Panc1 (cell line): ENCODE measurements at regions not wholly inside any gene's neighbourhood (a gene's known extent, or its start where the extent isn't known, plus 50 kb on each side); places are given as distances from the start of the nearest gene placed in this dataset.

Experiments used
- TF ChIP-seq, protein P1 (sequence below): fragments of 450-650 bp; IDR thresholded peaks from 2 replicates; pipeline ENCODE4 v1.5.1; 2017; ENCODE audit warnings: mild to moderate bottlenecking
- TF ChIP-seq, protein P2 (sequence below), 2 experiments: IDR thresholded peaks; 2 replicates each; pipeline ENCODE4 v1.6.1; 2011 to 2012; ENCODE audit warnings: low read depth in 2 of 2, control low read depth in 1 of 2, low read length in 1 of 2, mild to moderate bottlenecking in 1 of 2, moderate library complexity in 1 of 2; ENCODE audit not compliant: insufficient read depth in 1 of 2

DNA sequence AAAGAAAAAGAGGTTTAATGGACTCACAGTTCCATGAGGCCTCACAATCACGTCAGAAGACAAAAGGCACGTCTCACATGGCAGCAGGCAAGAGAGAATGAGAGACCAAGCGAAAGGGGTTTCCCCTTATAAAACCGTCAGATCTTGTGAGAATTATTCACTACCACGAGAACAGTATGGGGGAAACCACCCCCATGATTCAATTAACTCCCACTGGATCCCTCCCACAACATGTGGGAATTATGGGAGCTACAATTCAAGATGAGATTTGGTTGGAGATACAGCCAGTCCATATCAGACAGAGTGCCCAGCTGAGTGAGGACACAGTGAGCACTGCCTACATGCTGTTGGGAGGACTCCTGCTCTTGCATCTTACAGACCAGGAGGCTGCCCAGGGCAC lies 148.4 kb downstream of the TEX36 start:
- TF ChIP-seq, protein P1, sequence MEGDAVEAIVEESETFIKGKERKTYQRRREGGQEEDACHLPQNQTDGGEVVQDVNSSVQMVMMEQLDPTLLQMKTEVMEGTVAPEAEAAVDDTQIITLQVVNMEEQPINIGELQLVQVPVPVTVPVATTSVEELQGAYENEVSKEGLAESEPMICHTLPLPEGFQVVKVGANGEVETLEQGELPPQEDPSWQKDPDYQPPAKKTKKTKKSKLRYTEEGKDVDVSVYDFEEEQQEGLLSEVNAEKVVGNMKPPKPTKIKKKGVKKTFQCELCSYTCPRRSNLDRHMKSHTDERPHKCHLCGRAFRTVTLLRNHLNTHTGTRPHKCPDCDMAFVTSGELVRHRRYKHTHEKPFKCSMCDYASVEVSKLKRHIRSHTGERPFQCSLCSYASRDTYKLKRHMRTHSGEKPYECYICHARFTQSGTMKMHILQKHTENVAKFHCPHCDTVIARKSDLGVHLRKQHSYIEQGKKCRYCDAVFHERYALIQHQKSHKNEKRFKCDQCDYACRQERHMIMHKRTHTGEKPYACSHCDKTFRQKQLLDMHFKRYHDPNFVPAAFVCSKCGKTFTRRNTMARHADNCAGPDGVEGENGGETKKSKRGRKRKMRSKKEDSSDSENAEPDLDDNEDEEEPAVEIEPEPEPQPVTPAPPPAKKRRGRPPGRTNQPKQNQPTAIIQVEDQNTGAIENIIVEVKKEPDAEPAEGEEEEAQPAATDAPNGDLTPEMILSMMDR, result no peak
- TF ChIP-seq, protein P2, sequence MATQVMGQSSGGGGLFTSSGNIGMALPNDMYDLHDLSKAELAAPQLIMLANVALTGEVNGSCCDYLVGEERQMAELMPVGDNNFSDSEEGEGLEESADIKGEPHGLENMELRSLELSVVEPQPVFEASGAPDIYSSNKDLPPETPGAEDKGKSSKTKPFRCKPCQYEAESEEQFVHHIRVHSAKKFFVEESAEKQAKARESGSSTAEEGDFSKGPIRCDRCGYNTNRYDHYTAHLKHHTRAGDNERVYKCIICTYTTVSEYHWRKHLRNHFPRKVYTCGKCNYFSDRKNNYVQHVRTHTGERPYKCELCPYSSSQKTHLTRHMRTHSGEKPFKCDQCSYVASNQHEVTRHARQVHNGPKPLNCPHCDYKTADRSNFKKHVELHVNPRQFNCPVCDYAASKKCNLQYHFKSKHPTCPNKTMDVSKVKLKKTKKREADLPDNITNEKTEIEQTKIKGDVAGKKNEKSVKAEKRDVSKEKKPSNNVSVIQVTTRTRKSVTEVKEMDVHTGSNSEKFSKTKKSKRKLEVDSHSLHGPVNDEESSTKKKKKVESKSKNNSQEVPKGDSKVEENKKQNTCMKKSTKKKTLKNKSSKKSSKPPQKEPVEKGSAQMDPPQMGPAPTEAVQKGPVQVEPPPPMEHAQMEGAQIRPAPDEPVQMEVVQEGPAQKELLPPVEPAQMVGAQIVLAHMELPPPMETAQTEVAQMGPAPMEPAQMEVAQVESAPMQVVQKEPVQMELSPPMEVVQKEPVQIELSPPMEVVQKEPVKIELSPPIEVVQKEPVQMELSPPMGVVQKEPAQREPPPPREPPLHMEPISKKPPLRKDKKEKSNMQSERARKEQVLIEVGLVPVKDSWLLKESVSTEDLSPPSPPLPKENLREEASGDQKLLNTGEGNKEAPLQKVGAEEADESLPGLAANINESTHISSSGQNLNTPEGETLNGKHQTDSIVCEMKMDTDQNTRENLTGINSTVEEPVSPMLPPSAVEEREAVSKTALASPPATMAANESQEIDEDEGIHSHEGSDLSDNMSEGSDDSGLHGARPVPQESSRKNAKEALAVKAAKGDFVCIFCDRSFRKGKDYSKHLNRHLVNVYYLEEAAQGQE (IDR thresholded peaks at IDR 0.05; ENCODE audit: insufficient read depth in 1 of 2, low read depth in 2 of 2, low read length in 1 of 2), result no peak
